Right hindlimb (tissue), 1 donor: ENCODE measurements at regions not wholly inside any gene's neighbourhood (a gene's known extent, or its start where the extent isn't known, plus 50 kb on each side); places are given as distances from the start of the nearest gene placed in this dataset.

ENCODE experiments used
- DNase-seq: peaks from one replicate; pipeline ENCODE4 v3.0.0-alpha.2; 2018

DNA sequence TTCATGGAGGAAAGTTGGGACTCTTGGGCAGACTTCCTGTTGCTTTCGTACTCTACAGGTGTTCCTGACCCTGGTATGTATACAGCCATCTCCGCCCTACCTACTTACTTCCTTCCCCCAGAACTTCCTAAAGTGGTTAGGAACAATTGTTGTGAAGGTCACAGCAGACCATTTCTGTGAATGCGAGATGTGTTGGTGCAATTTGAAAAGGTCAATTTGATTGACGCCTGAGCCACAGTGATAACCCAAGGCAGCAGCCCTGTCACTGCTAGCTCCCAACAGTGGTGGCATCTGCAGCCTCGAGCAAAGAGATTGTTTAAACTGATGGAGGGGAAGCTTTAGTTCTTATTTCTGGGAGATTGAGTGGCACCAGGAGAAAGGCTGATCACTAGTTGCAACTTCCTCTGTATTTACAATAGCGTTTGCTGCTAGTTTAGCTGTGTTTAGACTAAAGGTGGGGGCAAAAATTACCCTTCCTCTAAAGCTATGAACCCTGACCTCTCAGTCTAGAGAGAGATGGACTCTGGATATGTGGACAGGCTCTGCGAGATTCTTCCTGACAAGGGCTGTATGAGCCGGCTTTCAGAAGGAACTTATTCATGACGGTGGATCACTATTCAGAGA is 78.3 kb upstream of the MAP4K3 start:
- no peak for DNase-seq

DNA sequence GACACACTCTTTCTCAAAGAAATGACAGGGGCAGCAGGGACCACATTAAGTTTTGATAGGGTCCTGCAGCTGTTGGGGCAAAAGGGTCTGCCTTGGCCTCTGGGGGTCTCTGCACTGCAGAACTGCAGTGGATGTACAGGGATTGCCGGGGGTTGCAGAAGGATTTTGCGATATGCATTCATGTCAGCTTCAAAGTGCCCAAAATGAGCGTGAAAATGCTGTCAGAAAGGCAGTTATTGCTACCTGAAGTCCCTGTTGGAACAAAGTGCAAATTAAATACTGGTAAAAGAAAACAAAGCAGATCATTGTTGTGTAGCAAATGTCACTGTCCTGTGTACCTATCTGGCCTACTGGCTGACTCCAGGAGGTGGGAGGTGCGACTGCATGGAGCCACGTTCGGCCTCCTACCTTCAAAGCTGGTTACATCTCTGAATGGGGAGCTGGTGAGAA is 78.8 kb upstream of the MAP4K3 start:
- no peak for DNase-seq

DNA sequence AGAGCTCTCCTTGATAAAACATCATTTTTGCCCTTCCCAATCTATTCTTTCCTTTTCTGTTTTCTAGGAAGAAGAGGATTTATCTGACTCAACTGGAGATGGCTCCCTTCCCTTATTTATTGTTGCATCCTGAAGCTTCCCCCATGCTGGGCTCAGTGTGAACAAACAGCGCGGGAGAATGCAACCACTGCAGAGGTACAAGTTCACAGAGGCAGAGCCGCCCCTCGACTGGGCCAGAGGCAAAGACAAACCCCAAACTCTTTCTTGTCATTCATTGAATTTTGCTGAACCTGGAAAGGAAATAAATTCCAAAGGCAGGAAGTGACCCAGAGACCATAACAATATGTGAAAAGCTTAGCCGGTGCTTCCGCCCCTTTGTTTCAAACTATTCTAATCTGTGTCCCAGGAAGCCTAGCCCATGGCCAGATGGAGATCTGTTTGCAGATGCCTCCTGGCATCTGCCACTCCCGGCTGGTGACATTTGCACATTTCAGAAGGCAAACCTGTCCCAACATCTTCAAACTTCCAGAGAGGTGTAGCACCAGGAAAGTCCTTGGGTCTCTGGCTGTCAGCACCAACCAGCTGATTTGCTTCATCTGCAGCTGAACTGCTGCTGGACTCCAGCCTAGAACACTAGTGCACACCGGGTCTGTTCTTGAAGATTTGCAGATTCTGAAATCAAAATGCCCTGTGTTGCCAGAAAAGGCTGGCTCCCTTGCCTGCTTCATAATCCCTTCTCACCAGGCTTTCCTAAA is 79.4 kb upstream of the MAP4K3 start:
- DNase-seq, result peak; percentile 43

DNA sequence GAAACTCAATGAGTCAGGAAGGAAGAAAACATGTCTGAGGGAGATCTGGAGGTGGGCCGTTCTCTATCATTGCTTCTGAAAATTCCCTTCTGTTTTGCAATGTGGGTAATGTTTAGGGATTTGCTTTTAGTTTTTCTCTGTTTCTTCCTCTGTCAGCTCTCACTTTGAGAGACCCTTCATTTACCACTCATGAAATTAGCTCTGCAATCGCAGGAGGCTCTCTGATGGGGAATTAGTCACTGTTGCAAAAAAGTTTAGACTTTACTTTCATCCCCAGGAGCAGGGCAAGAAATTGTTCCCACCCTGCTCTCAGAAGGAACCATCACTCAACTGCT is 80.0 kb upstream of the MAP4K3 start:
- DNase-seq, result no peak

DNA sequence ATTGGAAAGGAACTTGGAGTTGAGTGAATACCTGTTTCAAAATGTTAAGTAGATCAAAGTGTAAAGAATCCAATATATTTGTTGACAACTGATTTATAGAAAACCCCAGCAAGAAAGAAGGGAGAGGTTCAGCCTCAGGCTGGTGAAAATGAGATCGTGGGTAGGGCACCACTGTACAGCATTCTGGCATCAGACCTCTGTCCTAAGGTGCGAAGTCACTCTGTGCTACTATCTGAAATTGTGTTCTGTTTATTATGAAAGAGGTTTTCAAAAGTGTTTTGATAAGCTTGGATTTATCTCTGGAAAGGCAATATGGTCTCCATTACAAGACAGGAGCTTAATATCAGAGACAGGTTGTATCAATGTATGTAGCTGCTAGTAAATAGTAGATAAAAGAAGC is 80.5 kb upstream of the MAP4K3 start:
- DNase-seq, result no peak

DNA sequence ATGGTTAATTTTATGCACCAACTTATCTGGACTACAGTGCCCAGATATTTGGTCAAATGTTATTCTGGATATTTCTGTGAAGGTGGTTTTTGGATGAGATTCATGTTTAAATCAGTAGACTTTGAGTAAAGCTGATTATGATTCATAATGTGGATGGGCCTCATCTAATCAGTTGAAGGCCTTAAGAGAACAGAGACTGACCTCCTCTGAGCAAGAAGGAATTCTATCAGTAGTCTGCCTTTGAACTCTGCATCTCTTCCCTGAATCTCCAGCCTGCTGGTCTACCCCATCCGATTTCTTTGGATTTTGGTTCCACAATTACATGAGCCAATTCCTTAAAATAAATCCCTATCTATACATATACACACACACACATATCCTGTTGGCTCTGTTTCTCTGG is 82.8 kb upstream of the MAP4K3 start:
- DNase-seq, result no peak

DNA sequence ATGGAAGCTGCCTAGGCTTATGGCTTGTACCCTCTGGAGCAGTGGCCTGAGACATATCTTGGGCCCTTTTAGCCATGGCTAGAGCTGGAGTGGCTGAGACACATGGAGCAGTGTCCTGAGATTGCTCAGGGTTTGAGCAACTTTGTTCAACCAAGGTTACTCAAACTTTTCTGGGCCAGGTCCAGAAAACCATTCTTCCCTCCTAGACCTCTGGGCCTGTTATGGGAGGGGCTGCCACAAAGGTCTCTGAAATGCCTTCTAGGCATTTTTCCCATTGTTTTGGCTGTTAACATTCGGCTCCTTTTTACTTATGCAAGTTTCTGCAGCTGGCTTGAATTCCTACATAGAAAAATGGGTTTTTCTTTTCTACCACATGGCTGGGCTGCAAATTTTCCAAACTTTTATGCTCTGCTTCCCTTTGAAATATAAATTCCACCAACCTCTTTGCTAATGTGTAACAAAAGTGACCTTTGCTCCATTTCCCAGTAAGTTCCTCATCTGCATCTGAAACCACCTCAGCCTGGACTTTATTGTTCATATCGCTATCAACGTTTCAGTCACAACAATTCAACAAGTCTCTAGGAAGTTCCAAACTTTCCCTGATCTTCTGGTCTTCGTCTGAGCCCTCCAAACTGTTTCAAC is 84.9 kb upstream of the MAP4K3 start:
- DNase-seq, result no peak

DNA sequence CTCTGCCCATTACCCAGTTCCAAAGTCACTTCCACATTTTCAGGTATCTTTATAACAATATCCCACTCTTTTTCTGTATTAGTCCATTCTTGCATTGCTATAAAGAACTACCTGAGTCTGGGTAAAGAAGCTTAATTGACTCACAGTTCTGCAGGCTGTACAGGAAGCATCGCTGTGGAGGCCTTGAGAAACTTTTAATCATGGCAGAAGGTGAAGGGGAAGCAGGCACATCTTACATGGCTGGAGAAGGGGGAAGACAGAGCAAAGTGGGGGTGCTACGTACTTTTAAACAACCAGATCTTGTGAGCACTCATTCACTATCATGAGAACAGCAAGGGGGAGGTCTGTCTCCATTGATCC is 85.4 kb upstream of the MAP4K3 start:
- no peak for DNase-seq

DNA sequence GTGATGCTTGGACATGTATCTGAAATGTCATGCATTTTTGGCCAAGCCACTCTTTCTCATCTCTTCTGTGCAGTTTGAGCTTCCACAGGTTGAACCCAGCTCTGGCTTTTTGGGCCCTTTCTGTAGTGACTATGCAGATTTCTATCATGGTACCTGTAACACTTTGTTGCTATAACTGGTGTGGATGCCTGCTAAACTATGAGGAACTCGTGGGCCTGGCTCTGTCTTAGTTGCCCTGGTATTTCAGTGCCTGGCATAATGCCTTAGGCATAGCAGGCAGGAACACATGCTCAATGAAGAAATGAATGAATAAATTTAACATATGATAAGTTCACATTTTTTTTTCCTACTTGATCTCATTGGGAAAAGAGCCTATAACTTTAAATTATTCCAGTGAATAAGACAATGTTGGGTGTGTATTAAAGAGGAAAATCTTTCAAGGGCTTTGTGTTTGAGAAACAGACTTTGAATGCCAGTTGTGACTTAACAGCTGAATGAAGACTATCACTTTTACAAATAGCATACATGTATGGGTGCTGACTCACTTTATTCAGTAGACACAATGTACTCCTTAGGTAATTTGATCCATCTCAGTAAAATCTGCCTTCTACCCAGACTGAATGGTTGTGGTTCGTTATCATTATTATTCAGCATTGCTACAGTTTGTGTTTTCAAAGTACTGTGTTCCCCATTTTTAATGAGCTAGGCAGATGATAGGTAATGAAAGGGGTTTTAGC is 86.4 kb upstream of the MAP4K3 start:
- DNase-seq, result no peak

DNA sequence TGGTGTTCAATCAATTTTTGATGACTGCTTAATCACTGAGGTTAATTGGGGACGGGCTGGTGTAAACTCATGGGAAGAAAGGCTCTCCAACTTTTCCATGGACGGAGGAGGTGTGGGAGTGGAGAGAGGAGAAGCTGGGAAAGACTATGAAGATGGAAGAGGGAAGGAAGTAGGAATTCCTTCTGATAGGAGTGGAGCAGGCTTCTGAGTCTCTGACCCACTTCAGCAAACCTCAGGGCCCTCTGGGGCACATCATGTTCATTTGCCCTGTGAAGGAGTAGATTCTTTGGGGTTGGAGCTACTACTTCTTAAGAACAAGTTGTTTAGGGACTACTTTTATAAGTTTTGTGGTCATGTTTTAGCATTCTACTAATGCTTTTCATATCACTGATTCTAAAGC is 87.0 kb upstream of the MAP4K3 start:
- DNase-seq, result no peak

DNA sequence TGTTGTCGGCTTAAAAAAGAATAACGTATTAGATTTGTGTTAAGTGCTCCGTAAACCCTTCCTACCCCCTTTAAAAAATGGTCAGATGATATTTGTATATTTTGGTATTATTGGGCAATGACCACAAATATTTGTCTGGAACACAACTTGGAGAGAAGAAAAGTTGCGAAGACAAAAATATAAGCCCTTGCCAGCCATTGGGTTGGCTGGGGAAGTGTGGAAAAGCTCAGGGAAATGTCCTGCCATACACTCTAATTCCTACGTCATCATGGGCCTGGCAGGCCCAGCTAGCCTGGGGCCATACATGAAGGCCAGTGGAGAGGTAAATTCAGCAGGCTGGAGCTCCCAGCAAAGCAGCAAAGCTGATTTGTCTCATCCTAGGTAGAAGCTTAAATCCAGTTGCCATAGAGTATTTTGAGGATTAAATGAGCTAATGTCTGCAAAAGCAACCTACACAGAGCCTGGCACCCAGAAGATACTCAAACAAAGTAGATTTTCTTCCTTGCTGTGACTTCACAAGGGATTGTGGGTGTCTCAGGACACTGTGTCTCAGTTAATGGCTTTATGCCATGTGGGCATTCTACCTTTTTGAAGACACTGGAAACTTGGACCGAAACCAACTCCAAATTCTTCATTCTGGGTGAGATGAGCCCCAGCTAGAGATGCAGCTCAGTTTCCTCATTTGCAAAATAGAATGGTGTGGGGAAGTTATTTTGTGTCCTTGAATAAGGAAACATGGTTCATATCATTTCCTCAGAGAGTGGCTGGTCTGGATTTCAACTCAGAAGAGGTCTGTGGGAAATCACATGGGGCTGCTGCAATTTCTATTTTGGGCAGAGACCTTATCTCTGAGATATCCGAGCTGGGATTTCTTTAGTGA is 87.9 kb upstream of the MAP4K3 start:
- no peak for DNase-seq

DNA sequence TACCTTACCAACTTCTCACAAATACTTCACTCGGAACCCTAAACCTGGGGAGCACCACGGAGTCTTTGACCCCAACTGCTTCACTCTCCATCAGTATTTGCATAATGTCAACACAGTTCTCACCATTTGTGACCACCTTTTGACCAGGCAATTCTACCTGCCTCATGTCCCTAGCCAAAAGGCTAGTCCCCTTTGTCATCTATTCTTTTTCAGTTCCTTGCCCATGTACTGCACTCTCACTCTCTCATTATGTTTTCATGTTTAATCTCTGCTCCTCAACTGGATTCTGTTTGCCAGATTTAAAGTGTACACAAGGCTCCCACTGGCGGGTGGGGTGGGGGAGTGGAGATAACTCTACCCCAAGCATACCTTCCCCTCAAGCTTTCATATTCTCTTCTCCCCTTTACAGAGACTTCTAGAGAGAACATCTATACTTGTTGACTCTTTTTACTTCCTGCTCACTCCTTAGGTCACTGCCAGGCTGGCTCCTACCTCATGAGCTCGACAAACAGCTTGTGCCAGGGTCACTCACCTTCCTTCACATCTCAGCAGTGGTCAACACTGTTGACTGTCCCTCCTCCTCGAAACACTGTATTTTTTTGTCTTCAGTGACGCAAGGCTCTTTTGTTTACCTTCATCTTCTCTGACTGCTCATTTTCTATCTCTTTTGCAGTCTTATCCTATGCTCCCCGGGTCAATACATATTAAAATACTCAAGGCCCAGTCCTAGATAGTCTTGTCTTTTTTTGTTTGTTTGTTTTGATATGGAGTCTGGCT is 88.7 kb upstream of the MAP4K3 start:
- no peak for DNase-seq

DNA sequence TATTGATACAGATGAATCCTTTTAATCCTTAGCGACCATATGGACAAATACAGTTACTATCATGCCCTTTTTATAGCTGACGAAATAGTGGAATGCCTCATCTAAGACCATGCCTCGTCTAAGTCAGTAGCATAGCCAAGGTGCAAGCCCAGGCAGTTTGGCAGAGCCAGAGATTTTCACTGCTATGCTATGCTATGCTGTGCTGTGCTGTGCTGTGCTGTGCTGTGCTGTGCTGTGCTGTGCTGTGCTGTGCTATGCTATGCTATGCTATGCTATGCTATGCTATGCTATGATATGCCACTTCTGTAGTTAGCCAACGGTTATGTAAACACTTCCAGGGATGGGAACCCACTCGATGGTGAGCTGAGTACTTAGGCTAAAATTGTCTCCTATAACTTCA is 91.6 kb upstream of the MAP4K3 start:
- no peak for DNase-seq

DNA sequence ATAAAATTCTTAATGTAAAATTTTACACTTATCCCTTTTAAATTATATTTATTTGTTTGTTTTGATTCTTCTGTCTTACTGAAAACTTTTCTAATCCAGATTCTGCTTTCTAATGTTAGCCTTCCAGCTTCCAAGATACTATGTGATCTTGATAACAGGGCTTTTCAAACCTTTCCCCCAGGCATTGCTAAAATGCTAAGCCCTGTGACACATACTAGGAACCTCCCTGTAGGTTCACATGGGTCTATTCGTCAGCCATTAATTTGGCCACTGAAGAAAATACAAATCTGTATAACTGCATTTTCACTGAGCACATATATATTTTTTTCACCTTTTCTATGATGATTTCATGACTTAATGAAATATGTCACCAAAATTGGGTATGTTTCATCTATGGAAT is 92.8 kb upstream of the MAP4K3 start:
- no peak for DNase-seq

DNA sequence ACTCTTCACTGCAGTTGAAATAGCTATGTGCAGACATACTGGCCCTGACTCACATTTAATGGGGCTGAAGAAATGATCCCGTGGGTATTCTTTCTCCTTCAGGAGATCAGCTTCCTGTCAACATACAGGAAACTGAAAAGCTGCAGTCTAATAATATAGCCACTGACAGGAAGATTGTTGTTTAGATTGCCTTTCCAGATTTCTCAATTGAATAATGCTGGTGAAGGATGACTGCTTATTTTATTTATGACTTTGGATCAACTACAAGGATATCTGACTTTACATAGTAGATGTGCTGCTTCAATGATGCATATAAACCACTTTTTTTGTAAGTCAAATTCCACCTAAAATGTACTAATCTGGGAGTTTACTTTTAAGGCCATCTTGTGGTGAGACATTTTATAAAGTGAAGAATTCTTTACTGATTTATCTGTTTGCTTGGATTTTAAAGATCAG is 93.4 kb upstream of the MAP4K3 start:
- DNase-seq, result no peak

DNA sequence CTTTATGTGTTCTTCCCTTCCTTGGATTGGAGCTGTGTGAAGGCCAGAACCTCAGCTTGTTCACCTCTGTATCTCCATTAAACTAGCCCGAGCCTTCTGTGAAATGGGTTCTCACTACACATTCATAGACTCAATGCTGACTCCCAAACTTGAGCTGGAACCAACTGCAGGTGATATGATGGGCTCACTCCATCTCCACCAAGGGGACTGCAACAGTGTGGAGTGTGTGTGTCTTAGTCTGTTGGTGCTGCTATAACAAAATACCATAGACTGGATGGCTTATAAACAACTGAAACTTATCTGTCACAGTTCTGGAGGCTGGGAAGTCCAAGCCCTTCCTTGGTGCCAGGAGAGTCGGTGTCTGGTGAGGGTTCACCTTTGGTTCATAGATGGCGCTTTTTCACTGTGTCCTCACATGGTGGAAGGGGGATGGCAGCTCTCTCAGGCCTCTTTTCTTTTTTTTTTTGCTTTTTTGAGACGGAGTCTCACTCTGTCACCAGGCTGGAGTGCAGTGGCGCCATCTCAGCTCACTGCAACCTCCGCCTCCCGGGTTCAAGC is 94.2 kb upstream of the MAP4K3 start:
- no peak for DNase-seq

DNA sequence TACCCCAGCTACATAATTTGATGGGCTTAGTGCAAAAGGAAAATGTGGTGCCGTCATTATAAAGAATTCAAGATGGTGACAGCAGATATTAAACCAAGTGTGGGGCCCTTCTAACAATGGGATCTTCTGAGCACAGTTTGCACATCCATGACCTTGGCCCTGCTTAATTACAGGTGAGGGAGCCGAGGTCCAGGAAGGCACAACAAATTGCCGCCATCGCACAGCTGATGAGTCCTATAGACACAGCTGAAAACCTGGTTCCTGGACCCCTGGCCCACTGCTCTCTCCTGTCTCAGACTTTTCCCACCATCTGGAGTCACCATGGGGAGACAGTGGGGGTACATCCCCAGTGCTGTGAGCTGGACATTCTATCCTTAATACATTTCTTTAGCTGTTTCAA is 95.8 kb upstream of the MAP4K3 start:
- no peak for DNase-seq

DNA sequence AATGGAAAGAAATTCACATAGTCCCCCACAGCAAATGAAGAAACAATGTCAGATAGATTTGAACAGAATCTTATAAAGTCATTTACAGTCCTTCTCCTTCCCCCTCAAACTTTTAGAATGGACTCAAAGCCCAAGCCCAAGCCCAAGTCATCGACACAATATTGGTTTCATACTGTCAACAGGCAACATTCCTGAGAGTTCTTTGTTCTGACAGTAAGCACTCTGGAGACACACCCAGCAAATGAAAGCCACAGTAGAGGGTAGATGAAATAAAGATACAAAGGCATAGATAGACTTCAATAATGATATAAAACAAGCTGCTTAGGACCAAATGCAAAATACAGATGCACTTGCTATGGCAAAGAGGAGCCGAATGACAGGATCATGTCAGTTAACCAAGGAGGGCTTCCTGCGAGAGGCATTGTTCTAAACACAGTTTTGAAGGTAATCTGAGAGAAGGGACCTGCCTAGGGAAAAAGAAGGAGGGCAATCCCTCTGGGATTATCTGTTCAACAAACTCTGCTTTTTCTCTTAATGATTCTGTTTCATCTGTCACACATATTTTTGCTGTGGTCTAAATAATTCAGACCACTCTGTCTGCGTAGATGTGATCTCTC is 97.1 kb upstream of the MAP4K3 start:
- no peak for DNase-seq

DNA sequence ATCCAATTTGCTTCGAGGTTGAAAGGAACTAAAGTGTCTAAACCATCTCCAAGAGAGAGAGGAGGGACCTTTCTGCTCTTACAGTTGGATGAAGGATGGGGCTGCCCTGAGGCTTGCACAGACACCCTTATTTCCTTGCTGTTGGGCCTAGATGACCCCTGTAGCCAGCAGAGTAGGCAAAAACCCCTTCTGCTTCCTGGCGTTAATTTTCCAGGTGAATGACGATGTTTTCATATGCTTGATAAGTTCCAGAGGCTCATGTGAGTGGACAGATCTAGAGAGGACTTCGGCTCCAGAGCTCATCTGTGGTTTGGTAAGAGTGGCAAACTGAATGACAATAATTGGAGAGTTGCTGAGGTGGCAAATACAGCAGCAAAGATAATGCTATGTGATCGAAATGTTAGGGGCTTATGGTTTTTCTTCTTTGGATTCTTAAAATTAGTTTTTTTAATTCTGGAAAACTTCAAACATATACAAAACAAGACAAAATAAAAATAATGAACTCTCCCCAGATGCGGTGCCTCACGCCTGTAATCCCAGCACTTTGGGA is 98.6 kb upstream of the MAP4K3 start:
- DNase-seq, result no peak

DNA sequence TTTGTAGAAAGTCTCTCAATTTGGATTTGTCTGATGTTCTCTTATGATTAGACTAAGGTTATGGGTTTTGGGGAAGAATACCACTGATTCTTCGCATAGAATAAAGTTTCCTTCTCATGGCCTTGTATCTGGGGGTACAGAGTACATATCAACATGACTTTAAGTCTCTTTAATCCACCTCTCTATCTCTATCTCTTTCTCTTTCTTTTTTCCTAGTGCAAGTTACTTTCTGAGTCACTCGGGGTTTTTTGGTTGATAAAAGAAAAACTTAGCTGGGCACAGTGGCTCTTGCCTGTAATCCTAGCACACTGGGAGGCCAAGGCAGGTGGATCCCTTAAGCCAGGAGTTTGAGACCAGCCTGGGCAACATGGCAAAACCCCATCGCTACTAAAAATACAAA is 100.1 kb upstream of the MAP4K3 start:
- no peak for DNase-seq

DNA sequence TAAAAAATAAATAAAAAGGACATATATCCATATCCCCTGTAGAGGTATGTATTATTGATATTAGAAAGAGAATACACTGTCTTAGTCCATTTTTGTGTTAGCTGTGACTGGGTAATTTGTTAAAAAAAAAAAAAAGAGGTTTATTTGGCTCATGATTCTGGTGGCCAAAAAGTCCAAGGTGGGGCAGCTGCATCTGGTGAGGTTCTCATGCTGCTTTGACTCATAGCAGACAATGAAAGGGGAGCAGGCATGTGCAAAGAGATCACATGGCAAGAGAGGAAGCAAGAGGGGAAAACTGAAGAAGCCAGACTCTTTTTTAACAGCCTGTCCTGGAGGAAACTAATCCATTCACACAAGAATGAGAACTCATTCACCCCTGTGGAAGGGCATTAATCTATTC is 101.6 kb upstream of the MAP4K3 start:
- DNase-seq, result no peak
